HUES64 (cell line): ENCODE measurements at regions not wholly inside any gene's neighbourhood (a gene's known extent, or its start where the extent isn't known, plus 50 kb on each side); places are given as distances from the start of the nearest gene placed in this dataset.

Source experiments
- H3K27ac ChIP-seq: 2 replicates; pipeline ENCODE4 v1.7.0; 2013; ENCODE audit warnings: low read depth, low read length, inconsistent platforms
- H3K27me3 ChIP-seq: 2 replicates; pipeline ENCODE4 v1.6.1; 2013; ENCODE audit warnings: mild to moderate bottlenecking, low read length; ENCODE audit not compliant: insufficient read depth
- H3K36me3 ChIP-seq: 2 replicates; pipeline ENCODE4 v1.6.1; 2013; ENCODE audit warnings: mild to moderate bottlenecking, low read length; ENCODE audit not compliant: insufficient read depth
- H3K4me1 ChIP-seq: 2 replicates; pipeline ENCODE4 v1.6.1; 2013; ENCODE audit warnings: mild to moderate bottlenecking, low read length, moderate library complexity; ENCODE audit not compliant: insufficient read depth
- H3K4me3 ChIP-seq: 2 replicates; pipeline ENCODE4 v1.5.1; 2013; ENCODE audit warnings: mild to moderate bottlenecking, low read length, moderate library complexity
- H3K9ac ChIP-seq: 2 replicates; pipeline ENCODE4 v1.6.1; 2013; ENCODE audit warnings: mild to moderate bottlenecking, low read depth, low read length
- H3K9me3 ChIP-seq: 2 replicates; pipeline ENCODE4 v1.6.1; 2013; ENCODE audit warnings: low read depth, low read length; ENCODE audit not compliant: insufficient read depth
- WGBS: fragments of 150-250, 120-280 bp; methylation state at CpG from one replicate; pipeline ENCODE4 v1.1.7; 2013; ENCODE audit warnings: missing lambda C conversion rate; 5-methylcytosine and 5-hydroxymethylcytosine counted together

DNA sequence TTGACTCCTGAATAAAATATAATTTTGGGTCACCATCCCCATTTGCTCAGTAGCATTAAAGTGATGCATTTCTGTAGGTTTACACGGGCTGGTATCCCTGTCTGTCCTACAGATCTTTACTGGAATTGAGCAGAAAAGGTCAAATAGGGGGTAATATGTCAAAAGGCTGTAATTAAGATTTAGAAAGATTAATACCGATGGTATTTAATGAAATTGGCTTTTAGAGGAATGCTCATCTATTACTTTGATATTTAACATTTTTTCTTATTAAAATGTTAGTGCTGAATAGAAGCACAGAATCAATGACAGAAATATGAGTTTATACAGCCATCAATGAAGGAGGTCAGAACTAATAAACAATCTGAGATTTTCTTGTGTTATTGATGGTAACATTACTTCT is 1762.2 kb upstream of the WWC1 start:
- Histone ChIP-seq H3K36me3 (no peaks in the 10 kb centered on the region), H3K9me3 (no peaks in the 10 kb centered on the region), H3K27ac (no peak overlapping the region), H3K27me3 (no peaks in the 10 kb centered on the region), H3K9ac (no peak overlapping the region), H3K4me1 (0 out of 2 replicates have a peak, but pooled peaks cover 4% of the 10 kb centered on the region), H3K4me3 (no peak overlapping the region)
- WGBS, result 0% methylated on average over 1 of the region's 2 CpGs

DNA sequence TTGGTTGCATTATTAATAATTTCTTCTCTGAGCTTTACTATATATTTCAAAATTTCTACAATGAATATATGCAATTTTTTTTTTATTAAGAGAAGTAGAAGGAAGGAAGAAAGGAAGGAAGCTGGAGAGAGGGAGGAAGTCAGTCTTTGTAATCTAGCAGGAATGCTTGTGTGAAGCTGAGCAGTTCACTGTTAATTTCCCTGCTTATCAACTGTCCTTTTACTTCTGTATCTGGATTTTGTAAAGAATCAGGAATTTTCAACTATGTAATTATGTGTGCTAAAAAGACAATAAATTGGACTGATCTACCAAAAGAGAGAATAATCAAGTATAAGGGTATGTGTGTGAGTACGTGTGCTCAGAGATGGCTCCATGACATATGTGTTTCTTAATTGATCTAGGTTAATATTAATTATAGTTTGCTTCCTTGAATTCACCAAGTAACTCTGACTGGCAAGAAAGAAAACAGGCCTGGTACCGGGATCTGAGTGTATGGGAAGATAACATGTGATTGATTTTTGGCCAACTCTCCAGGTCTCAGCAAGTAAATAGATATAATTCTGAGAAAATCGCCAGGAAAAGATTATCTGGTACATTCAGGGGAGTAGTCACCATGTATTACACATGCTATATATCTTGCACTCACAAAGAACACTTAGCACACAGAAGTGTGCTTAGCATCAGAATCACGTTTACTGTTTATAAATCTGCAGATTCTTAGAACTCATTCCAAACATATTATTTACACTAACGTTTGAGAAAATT is 1758.8 kb upstream of the WWC1 start:
- Histone ChIP-seq H3K9ac (no peak overlapping the region), H3K4me1 (0 out of 2 replicates have a peak, but pooled peaks cover 4% of the 10 kb centered on the region), H3K9me3 (no peaks in the 10 kb centered on the region), H3K27me3 (no peaks in the 10 kb centered on the region), H3K4me3 (no peak overlapping the region), H3K36me3 (no peaks in the 10 kb centered on the region), H3K27ac (no peak overlapping the region)
- 91% methylated on average over 4 of the region's 5 CpGs for WGBS

DNA sequence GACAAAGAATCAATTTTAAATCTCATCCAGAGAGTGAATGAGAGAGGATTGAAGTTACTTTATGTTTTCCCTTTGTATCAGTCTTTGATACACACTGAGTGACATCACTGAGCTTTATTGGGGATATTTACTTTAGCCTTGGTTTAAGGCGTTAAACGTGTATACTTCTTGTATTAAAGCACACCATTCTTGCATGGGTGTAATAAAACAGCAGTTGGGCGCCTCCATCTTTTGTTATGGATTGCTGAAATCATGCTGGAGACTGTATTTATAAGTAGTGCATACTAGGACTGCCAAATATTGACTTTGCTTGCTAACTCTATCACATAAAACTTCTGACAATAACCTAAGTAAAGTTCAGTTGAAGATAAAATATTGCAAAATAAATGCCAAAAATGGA is 1755.8 kb upstream of the WWC1 start:
- H3K9me3 ChIP-seq, result no peaks in the 10 kb centered on the region
- H3K4me3 ChIP-seq, result no peak overlapping the region
- H3K4me1 ChIP-seq, result no peaks in the 10 kb centered on the region
- no peaks in the 10 kb centered on the region for H3K36me3 ChIP-seq
- WGBS, result 90% methylated on average over 3 of the region's 3 CpGs
- no peak overlapping the region for H3K27ac ChIP-seq
- no peak overlapping the region for H3K9ac ChIP-seq
- H3K27me3 ChIP-seq, result no peaks in the 10 kb centered on the region

DNA sequence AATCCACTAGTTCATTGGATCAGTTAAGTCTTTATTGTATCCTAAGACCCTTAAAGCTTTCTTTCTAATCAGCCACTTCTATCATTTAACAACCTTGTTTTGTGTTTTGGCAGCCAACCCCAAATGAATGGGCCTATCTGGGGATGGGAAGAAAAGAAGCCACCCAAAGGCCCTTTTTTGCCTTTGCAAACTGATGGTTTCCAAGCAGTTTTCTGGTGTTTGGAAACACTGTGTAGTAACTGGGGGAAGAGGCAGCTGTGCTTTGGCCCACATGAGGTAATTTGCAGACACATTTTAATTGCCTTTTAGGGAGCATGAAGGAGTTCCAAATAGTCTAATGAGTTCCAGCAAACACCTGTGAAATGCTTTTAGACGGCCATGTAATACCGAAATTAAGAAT is 1751.3 kb upstream of the WWC1 start:
- Histone ChIP-seq H3K27ac (no peak overlapping the region), H3K9me3 (no peaks in the 10 kb centered on the region), H3K4me3 (no peak overlapping the region), H3K4me1 (no peaks in the 10 kb centered on the region), H3K36me3 (no peaks in the 10 kb centered on the region), H3K27me3 (no peaks in the 10 kb centered on the region), H3K9ac (no peak overlapping the region)
- WGBS, result 97% methylated on average over 2 of the region's 2 CpGs

DNA sequence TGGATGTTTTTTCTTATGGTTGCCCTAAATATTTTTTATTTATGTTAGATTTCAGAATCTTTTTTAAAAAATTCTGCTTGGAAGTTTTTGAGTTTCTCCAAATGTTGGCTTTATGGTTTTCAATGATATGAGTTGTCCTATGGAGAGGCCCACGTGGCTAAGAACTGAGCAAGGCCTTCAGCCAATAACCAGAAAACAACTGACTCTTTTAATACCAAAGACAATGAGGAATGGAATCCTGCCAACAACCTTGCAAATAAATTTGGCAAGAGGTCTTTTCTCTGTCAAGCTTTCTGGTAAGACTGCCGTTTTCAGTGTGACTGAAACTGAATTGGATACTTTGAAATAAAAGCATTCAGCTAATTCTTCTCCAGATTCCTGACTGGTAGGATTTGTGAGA is 1740.1 kb upstream of the WWC1 start:
- no peak overlapping the region for H3K27ac ChIP-seq
- no peaks in the 10 kb centered on the region for H3K36me3 ChIP-seq
- H3K9ac ChIP-seq, result no peak overlapping the region
- no peaks in the 10 kb centered on the region for H3K9me3 ChIP-seq
- no peaks in the 10 kb centered on the region for H3K27me3 ChIP-seq
- no peak overlapping the region for H3K4me3 ChIP-seq
- H3K4me1 ChIP-seq, result no peaks in the 10 kb centered on the region
- WGBS, result 43% methylated on average over 2 of the region's 2 CpGs

DNA sequence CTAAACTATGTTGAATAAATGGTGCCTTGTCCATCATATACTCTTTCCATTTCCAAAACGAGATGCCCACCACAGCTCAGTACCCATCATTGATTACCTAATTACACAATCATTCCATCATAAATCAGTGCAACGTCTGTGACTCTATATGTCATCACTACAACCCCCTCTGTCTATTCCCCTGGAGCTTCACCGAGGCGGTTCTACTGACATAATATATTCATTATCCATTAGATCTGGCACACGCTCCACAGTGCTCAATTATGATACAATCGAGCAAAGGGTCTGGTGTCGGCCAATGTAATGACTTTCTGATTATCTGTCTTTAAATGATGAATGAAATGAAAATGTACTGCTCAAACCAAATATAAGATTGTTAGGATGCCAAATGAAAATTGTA is 1737.7 kb upstream of the WWC1 start:
- Histone ChIP-seq H3K36me3 (no peaks in the 10 kb centered on the region), H3K4me3 (no peak overlapping the region), H3K27me3 (no peaks in the 10 kb centered on the region), H3K9me3 (no peaks in the 10 kb centered on the region), H3K9ac (no peak overlapping the region), H3K4me1 (no peaks in the 10 kb centered on the region), H3K27ac (no peak overlapping the region)
- WGBS, result 92% methylated on average over 7 of the region's 7 CpGs

DNA sequence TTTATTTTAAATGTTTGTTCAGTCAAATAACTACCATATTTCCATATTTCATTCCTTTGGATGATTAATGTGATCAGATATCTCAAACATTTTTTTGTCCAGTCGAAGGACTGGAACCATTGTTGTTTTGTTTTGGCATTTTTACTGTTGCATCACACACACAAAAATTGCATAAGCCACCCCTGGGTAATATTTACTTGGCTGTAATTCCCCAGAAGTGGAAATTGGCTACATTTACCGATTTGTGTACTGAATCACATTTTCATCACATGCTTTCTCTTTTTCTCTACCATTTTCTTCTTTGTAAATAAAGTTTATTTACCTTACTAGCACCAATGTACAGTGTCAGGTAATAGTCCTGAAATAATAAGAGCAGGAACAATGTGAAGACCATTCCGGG is 1729.7 kb upstream of the WWC1 start:
- no peaks in the 10 kb centered on the region for H3K27me3 ChIP-seq

DNA sequence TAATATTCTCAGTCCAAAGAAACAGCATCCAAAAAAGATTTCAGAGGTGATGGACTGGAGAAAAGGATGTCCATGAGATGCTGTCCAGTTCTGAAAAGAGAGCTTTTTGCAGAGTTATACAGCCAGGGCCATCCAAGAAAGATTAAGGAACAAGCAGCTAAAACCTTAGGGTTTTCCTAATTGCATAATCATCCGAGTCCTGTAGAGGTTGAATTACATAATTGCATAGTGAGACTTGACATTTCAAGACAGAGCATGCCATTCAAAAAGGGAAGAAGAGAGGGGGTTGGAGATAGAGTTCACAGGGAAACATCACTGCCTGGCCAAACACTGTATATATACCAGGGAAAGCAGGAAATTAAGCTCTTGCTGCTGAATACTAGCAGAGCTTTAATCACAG is 1729.2 kb upstream of the WWC1 start:
- Histone ChIP-seq H3K9ac (no peak overlapping the region), H3K9me3 (peaks cover 11% of the 10 kb centered on the region), H3K36me3 (no peaks in the 10 kb centered on the region), H3K27me3 (no peaks in the 10 kb centered on the region), H3K27ac (no peak overlapping the region), H3K4me1 (peaks cover 13% of the 10 kb centered on the region), H3K4me3 (no peak overlapping the region)
- 85% methylated on average over 1 of the region's 1 CpG for WGBS

More for the DNA sequence above, 1729.7 kb upstream of the WWC1 start:
- Histone ChIP-seq H3K9me3 (peaks cover 11% of the 10 kb centered on the region), H3K27ac (no peak overlapping the region), H3K4me1 (peaks cover 13% of the 10 kb centered on the region), H3K9ac (no peak overlapping the region), H3K36me3 (no peaks in the 10 kb centered on the region), H3K4me3 (no peak overlapping the region)
- 94% methylated on average over 3 of the region's 3 CpGs for WGBS

DNA sequence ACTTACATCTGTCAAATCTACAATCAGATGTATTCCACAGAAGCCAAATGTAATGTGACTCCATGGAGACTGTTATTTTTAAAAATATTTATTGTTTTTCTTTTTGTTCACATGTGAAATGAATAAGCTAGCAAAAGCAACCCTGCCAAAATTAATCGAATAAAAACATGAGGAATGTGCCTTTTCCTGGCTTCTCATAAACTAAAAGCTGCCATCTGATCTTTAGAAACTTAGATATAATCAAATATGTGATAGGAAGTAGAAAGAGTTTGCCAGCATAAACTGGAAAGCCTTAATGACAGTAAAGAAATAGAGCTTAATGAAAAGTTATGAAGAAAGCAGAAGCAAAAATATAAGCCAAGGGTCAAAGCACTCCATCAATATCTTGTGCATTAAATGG is 1724.7 kb upstream of the WWC1 start:
- Histone ChIP-seq H3K4me1 (peaks cover 13% of the 10 kb centered on the region), H3K9me3 (no peaks in the 10 kb centered on the region), H3K4me3 (no peak overlapping the region), H3K27ac (no peak overlapping the region), H3K27me3 (no peaks in the 10 kb centered on the region), H3K9ac (no peak overlapping the region), H3K36me3 (no peaks in the 10 kb centered on the region)
- 100% methylated on average over 1 of the region's 1 CpG for WGBS

DNA sequence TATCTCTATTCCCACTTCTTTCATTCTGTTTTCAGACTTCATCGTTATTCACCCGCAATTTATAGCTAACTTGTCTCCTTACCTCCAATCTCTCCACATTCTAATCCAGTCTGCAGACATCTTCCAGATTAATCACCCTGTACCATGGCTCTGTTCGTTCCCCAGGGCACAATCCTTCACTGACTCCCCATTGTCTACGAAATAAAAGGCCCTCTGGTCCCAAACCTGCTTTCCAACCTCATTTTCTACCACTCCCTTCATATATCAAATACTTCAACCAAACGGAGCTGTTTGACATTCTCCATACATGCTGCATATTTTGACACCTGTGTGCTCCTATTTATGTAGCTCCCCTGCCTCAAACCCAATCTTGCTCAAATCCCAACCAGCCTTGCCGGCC is 1720.6 kb upstream of the WWC1 start:
- 92% methylated on average over 6 of the region's 6 CpGs for WGBS
- no peaks in the 10 kb centered on the region for H3K36me3 ChIP-seq
- no peaks in the 10 kb centered on the region for H3K27me3 ChIP-seq
- H3K4me1 ChIP-seq, result no peaks in the 10 kb centered on the region
- no peak overlapping the region for H3K27ac ChIP-seq
- H3K9me3 ChIP-seq, result peaks cover 7% of the 10 kb centered on the region; the same call in 1 of the 2 replicates
- H3K9ac ChIP-seq, result no peak overlapping the region
- no peak overlapping the region for H3K4me3 ChIP-seq

DNA sequence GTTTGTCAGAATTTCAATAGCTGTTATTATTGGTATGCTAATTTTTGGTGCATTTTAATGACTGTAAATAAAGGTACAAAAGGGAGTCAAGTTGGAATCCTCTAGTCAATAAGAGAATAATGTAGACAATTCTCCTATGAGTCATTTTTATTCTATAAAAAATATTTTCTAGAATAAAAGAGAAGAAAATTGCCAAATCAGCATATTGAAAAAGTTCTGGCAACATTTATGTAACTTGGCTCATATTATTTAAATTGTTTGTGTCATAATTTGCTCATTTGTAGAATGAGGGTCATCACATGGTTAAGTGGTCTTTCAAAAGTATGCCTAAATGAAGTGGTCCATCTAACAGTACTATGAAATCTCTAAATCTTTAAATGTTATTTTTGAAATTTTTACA is 1719.8 kb upstream of the WWC1 start:
- Histone ChIP-seq H3K9me3 (peaks cover 7% of the 10 kb centered on the region; the same call in 1 of the 2 replicates), H3K9ac (no peak overlapping the region), H3K4me1 (no peaks in the 10 kb centered on the region), H3K4me3 (no peak overlapping the region), H3K27me3 (no peaks in the 10 kb centered on the region), H3K27ac (no peak overlapping the region), H3K36me3 (no peaks in the 10 kb centered on the region)

DNA sequence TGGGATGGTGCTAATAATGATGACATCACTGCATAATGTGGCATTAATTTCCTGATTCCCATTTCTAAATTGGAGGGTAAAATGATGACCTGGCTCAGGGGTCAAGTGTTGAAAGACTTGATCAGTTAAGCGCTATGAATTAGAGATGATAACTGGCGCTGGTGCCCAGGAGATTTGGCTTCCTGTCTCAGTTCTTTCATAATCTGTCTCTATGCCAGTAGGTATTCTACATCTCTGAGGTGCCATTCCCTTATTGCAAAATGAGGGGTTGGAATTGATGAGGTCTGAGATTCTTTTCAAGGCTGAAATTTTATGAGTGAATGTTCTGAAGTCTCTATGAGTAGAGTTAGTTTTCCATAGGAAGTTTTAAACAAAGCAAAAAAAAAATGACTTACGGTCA is 1715.1 kb upstream of the WWC1 start:
- Histone ChIP-seq H3K9me3 (peaks cover 7% of the 10 kb centered on the region; the same call in 1 of the 2 replicates), H3K9ac (no peak overlapping the region), H3K36me3 (no peaks in the 10 kb centered on the region), H3K27ac (no peak overlapping the region), H3K4me3 (no peak overlapping the region), H3K27me3 (no peaks in the 10 kb centered on the region), H3K4me1 (no peaks in the 10 kb centered on the region)
- 98% methylated on average over 2 of the region's 3 CpGs for WGBS
